ENCODE measurements at regions not wholly inside any gene's neighbourhood (a gene's known extent, or its start where the extent isn't known, plus 50 kb on each side); places are given as distances from the start of the nearest gene placed in this dataset.

DNA sequence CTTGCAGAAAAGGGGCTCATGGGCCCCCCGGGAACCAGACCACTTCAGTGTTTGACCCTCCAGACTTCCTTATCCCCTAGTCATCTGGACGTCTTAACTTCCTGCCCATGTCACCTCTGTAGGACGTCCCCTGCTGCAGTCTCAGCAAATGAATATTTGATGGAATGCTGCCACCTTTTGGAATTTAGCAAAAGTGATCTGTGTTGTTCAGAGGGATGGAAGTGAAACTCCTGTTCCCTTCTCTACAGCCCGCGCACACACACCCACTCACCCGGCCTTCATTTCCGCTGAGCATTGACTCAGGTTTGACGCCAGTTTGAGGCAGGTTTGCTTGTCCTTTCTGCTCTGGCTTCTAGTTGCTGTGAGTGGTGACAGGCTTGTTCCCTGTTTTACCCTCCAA, 507.2 kb upstream of the EEF2KMT start:
- Histone ChIP-seq H3K27me3 (ENCODE audit: control insufficient read depth, insufficient read depth, low read length) (no peaks in the 10 kb centered on the region), H2BK15ac (ENCODE audit: low read depth, low read length) (no peak overlapping the region)
- TF ChIP-seq SMC3 (IDR thresholded peaks at IDR 0.05; ENCODE audit: low read depth, low read length): no peak
- no peak for TF ChIP-seq FOS (IDR thresholded peaks at IDR 0.05; ENCODE audit: low read depth, low read length)
- no peak for TF ChIP-seq CHD1 (IDR thresholded peaks at IDR 0.05; ENCODE audit: low read depth, low read length)
- TF ChIP-seq MAZ (IDR thresholded peaks at IDR 0.05; ENCODE audit: borderline replicate concordance, low read depth, low read length): no peak
- no peak for TF ChIP-seq NFE2L2 (IDR thresholded peaks at IDR 0.05; ENCODE audit: low read depth, low read length)
- TF ChIP-seq MAFK (IDR thresholded peaks at IDR 0.05; ENCODE audit: low read depth, low read length): no peak
- TF ChIP-seq MXI1 (IDR thresholded peaks at IDR 0.05; ENCODE audit: borderline replicate concordance, low read depth, low read length): no peak
- no peak for TF ChIP-seq BHLHE40 (IDR thresholded peaks at IDR 0.05; ENCODE audit: low read depth, low read length)
- TF ChIP-seq CEBPB (IDR thresholded peaks at IDR 0.05; ENCODE audit: low read depth, low read length): no peak
- no peak for TF ChIP-seq RFX5 (IDR thresholded peaks at IDR 0.05; ENCODE audit: low read depth, low read length)
- TF ChIP-seq, protein P1, sequence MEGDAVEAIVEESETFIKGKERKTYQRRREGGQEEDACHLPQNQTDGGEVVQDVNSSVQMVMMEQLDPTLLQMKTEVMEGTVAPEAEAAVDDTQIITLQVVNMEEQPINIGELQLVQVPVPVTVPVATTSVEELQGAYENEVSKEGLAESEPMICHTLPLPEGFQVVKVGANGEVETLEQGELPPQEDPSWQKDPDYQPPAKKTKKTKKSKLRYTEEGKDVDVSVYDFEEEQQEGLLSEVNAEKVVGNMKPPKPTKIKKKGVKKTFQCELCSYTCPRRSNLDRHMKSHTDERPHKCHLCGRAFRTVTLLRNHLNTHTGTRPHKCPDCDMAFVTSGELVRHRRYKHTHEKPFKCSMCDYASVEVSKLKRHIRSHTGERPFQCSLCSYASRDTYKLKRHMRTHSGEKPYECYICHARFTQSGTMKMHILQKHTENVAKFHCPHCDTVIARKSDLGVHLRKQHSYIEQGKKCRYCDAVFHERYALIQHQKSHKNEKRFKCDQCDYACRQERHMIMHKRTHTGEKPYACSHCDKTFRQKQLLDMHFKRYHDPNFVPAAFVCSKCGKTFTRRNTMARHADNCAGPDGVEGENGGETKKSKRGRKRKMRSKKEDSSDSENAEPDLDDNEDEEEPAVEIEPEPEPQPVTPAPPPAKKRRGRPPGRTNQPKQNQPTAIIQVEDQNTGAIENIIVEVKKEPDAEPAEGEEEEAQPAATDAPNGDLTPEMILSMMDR (conservative IDR thresholded peaks at IDR 0.05; ENCODE audit: low read depth, low read length): no peak

More for the DNA sequence above, 507.2 kb upstream of the EEF2KMT start:
- no peaks in the 10 kb centered on the region for H3K79me1 ChIP-seq (ENCODE audit: low read depth in 1 of 2, low read length in 2 of 2)
- dilution Hi-C loops (cut with HindIII; ENCODE audit: low sequenced_read_pairs, unreplicated experiment): no loop called here
- intact Hi-C loops (cut with micrococcal nuclease): no loop called here
- no peak overlapping the region for H3K4ac ChIP-seq (ENCODE audit: low read depth, low read length)
- no peaks in the 10 kb centered on the region for H3K36me3 ChIP-seq (ENCODE audit: control insufficient read depth, insufficient read depth, low read length)
- no peak for ATAC-seq (ENCODE audit: low read depth)
- H3K27ac ChIP-seq (ENCODE audit: insufficient read depth, low read length): no peak overlapping the region
- no peak overlapping the region for H3K9ac ChIP-seq (ENCODE audit: low read depth, low read length)
- H2BK5ac ChIP-seq (ENCODE audit: low read depth, low read length, poor library complexity, severe bottlenecking): no peak overlapping the region
- H3K9me3 ChIP-seq (ENCODE audit: control insufficient read depth, insufficient read depth, low read length): peaks cover 32% of the 10 kb centered on the region
- no peaks in the 10 kb centered on the region for H4K20me1 ChIP-seq (ENCODE audit: insufficient read depth, low read length)
- no peak overlapping the region for H2BK120ac ChIP-seq (ENCODE audit: low read depth, low read length)
- H4K91ac ChIP-seq (ENCODE audit: insufficient read depth, low read depth, low read length): no peak overlapping the region
- H2AK5ac ChIP-seq (ENCODE audit: low read depth, low read length): no peak overlapping the region
- H3K4me2 ChIP-seq (ENCODE audit: low read depth, low read length): no peak overlapping the region
- no peak overlapping the region for H3K18ac ChIP-seq (ENCODE audit: low read depth, low read length)
- H2AFZ ChIP-seq (replicated peaks; ENCODE audit: low read length, poor library complexity): no peak overlapping the region
- H2BK20ac ChIP-seq (ENCODE audit: low read depth, low read length): no peak overlapping the region
- H3K9me1 ChIP-seq (ENCODE audit: insufficient read depth, low read length): no peaks in the 10 kb centered on the region
- CTCF ChIA-PET: no interaction called here
- no peak overlapping the region for H3K56ac ChIP-seq (ENCODE audit: extremely low read depth, insufficient read depth, low read length)
- in situ Hi-C loops (cut with MboI; ENCODE audit: low sequenced_read_pairs): no loop called here
- H3K23ac ChIP-seq (ENCODE audit: low read depth, low read length): no peak overlapping the region
- BruUV-seq (replicated peaks): no TSS peak
- no peak for DNase-seq
- no peak overlapping the region for H3K14ac ChIP-seq (replicated peaks; ENCODE audit: low read depth, low read length)
- no CpG with 5 or more reads among the region's 8 CpGs for WGBS, 2 experiments (ENCODE audit: extremely low coverage in 2 of 2, insufficient read length in 1 of 2)
- POLR2A ChIA-PET (ENCODE audit: unreplicated experiment): no interaction called here
- no peak overlapping the region for H3K4me3 ChIP-seq (ENCODE audit: insufficient read depth, low read depth, low read length)
- H2AK9ac ChIP-seq (replicated peaks; ENCODE audit: low read depth, low read length, poor library complexity): no peak overlapping the region
- no peak overlapping the region for H4K8ac ChIP-seq (ENCODE audit: low read depth in 2 of 2, low read length in 2 of 2)
- H4K5ac ChIP-seq (ENCODE audit: low read depth, low read length): no peak overlapping the region
- no peaks in the 10 kb centered on the region for H3K4me1 ChIP-seq (ENCODE audit: control insufficient read depth, insufficient read depth, low read length)
